Suppressor macrophage treated with lipopolysaccharide for 4 hours (primary cell): ENCODE measurements at regions not wholly inside any gene's neighbourhood (a gene's known extent, or its start where the extent isn't known, plus 50 kb on each side); places are given as distances from the start of the nearest gene placed in this dataset.

Source experiments
- DNase-seq: peaks from one replicate; pipeline ENCODE4 v3.0.0-alpha.2; 2020

DNA sequence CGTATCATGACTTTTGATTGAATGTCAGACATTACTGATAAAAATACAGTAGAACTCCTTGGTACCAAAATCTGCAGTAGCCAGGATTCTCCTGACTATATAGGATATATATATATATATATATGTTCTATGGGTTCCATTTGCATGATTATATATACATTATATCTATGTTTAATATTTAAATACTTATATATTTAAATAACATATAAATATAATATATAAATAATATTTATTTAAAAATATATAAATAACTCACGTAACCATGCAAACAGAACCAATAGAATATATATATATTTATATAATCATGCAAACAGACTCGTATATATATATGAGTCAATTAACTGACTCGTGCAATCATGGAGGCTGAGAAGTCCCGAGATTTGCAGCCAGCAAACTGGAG, 278.8 kb upstream of the PLXNA2 start:
- DNase-seq = no peak

DNA sequence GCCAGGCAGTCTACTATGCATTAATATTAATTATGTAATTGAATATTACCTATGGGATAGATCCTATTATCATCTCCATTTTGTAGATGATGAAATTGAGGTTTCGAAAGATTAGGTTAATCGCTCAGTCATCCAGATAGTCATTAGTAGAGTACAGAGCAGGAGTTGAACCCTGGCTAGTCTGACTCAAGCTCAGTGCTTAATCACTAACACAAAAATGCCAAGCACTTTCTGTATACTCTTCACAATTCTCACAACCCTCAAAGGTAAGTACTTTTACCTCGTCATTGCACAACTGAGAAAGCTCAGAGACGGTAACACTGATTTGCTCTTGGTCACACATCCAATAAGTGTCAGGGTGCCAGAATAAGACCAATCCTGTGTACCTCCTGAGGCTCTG, 280.2 kb upstream of the PLXNA2 start:
- no peak for DNase-seq

DNA sequence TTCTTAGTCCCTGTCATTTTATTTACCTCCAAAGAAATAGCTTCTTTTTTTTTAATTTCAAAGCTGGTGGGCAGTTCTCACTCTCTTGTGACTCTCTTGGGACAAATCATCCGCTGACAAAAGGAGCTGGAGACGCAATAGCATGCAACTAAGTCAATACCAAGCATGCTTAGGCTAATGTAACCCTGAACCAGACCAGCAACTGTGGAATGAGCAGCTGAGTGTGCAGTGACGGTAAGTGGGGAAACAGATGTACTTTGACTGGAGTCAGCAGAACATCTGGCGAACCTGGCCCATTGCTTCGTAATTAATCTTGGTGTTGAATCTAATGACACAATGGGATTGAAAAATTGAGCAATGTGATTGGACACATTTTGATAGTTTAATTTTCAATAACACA, 280.7 kb upstream of the PLXNA2 start:
- no peak for DNase-seq

DNA sequence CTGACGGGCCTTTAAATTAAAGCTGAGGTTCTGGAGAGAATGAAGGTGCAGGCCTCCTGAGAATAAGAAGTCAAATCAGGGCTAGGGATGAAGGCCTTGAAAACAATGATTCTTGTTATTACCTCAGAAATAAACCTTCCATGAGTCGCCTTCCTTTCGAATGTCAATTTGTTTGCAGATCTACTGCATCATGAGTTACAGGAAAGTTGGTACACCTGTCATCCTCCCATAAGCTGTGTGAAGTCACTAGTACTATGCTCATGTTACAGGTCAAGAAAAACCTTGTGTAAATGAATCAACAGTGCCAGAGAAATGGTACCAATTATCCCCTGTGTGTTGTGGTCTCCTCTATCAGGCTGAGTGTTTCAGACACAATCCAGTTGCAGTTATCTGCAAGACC, 281.2 kb upstream of the PLXNA2 start:
- no peak for DNase-seq

DNA sequence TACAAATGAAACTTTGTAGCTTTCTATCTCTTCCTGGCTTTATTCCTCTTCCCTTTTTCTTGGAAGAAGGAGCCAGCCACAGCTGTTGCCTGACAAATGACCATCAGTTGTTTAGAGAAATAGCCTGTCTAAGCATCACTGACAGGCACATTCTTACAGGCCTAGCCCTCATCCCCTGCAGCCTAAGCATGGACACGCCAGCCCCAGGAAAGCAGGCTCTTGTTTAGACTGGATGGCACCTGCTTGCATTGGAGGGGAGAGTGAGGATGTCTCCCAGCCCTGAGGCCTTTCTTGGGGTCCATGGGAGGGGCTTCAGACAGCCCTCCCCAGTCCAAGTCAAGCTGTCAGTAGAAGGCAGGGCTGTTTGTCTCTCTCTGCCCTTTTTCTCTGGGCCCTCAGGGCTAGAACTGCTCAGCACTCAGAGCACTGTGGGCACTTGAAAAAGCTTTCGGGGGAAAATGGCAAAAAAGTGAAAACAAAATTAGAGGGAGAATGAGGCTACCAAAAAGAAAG, 282.5 kb upstream of the PLXNA2 start:
- no peak for DNase-seq

DNA sequence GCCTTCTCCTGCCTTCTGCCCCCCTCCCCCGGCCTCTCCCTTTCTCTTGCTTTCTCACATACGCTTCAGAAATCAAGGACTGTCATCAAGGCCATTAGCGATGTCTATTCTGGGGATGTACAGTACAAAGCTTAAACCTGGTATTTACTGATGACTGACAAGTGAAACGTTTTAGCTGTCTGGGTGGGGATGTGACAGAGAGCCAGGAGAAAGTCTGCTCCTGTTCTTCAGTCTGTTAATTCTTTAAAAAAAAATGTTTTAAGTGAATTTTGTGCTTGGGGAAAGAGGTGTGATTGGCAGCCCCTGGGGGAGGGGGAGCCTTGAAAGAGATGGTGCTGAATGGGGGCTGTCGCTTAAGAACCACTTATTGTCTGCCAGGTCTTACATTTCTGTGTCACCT, 283.0 kb upstream of the PLXNA2 start:
- no peak for DNase-seq

DNA sequence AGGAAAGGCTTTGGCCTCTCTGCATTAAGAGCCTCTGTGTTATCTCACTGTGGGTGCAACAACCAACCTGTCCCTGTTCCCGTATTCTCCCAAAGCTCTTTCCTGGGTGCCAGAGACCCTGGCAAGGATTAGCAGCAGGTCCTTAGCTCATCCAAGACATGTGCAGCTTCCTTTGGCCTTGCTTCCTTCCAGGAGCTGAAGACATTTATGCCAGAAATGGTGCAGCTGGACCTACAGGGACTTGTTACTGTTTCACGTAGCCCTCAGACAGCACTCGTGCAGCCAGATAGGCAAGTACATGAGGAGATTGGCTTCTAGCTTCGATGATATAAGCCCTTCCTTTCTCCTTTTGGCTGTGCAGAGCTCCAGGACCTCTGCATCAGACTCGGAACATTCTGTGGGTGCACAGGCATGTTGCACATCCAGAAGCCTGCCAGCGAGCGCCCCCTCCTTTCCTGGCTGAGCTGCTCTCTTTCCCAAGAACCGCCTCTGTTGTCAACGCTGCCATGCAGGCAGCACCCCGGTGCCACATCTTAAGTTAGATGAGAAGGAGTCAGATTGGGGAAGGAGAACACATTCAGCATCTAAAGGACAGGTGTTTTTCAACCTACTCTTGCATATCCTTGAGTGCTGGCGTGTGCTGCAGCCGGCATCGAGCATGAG, 284.5 kb upstream of the PLXNA2 start:
- DNase-seq = no peak

DNA sequence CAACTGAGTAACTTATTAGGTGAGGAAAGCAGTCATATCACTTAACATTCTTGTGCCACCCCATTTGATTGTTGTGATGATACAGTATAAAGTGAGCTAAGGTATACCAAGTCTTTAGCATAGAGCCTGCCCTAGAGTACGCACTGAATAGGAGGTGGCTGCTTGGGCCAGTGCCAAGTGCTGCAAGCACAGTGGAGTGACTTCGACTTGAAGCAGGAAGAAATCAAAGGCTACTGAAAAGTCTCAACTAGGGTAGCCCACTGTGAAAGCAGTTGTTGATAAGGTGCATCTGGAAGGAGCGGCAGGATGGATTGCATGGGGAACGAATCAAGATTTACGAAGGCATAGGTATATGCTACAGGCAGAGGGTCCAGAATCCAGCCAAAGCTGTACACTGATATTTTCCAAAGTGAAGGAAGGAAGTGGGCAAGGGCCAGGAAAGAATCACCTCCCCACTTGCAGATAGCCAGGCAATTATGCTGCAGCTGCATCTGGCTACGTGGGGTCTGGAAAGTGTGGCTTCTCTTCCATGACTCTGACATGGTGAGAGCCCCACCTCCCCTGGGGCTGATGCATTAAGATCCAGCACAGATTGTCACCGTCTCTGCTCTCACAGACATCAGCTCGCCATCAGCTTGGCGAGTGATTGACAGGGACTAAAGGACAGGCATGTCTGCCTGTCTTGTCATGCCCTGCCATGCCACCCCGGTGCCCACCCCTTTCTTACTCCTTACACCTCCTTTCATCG, 287.0 kb upstream of the PLXNA2 start:
- DNase-seq = no peak

DNA sequence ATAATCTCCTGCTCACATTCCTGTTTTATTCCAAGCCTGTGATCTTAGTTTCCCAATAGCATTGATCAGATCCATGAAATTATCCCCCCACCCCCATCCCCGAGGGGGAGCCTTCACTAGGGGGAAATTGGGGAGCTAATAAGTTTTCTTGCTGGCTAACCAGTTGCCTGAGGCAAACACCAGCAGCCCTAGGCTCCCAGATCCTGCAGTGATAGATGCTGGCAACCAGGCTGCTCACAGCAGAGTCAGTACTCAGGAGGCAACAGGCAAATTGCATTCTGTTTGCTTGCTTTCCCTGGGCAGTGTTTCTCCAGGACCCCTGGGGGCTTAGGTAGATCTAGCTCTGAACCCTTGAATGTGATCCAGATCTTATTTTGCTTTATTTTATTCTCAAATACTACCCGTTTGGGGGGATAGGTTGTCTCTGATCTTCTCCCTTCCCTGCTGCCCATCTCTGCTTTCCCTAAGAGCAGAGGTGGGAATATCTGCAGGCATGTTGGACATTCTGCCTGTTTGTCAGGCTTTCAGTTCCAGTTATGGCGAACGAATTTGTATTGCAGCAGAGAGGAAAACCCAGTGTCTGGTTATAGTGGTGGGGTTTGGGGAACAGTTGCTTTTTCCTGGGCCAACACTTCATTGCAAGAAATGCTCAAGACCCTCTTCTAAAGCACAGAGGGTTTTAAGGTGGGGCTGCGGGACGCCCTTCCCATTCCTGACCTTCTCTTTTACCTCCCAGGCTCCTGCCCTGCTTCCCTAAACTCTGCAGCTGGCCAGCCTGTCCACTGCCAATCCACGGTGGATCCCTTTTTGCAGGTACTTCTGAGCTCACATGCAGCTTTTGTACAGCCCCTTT, 289.8 kb upstream of the PLXNA2 start:
- no peak for DNase-seq

DNA sequence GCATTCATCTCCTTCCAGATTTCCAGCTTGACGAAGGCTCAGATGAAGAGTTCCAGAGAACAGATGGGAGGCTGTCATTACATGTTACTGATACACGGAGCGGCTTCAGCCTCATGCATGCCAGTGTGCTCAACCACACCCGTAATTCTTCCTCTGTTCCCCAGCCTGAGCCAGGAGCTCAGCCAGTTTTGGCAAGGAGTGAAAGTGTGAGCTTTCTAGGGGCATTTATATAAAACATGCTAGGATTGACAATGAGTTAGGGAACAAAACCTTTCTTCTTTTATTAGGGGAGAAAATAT, 290.4 kb upstream of the PLXNA2 start:
- no peak for DNase-seq

DNA sequence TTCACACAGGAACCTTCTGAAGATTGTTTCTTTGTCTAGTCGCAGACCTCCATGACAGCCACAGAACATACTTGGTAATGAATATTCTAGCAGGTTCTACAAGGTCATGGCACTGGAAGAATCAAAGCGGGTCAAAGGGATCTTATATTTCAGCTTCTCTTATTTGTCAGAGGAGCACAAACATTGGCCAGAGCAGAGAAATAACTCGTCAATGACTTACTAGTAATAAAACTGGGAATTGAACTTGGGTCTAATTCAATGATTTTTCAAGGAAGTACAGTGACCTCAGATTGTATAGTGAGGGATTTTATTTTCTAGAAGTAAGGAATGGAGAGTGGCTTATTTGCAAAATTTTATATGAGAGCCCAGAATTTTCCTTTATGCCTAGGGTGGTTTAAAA, 290.8 kb upstream of the PLXNA2 start:
- DNase-seq = no peak

DNA sequence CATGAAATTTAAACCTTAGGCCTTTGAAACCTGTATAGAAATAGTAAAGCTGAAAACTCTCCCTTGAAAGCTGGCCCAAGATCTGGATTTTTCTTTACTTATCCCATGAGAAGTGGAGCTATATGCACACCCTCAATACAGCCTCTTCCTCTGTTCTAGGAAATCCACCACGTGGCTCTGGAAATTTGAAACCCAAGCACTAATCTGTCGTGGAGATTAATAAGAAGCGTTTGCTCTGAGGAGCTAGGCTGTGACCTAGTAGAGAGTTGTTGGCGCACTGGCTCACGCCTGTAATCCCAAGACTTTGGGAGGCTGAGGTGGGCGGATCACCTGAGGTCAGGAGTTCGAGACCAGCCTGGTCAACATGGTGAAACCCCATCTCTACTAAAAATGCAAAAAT, 291.3 kb upstream of the PLXNA2 start:
- no peak for DNase-seq

DNA sequence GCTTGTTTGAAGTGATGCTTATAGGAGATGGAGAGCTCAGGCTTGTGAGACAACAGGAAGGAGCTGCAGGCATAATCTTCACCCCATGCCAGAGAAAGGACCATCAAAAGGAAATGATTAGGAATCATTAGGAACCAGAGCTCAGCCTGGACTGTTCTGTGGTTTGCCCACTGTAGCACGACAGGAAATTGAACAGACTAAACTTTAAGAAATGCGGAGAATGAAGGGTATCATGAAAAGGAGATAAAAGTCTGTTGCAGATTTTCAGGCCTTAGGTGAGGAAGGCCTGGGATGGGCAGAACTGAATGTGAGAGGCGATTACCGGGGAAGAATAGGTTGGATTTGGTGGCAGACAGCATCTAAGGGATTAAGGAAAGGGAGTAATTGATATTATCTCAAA, 292.0 kb upstream of the PLXNA2 start:
- no peak for DNase-seq

DNA sequence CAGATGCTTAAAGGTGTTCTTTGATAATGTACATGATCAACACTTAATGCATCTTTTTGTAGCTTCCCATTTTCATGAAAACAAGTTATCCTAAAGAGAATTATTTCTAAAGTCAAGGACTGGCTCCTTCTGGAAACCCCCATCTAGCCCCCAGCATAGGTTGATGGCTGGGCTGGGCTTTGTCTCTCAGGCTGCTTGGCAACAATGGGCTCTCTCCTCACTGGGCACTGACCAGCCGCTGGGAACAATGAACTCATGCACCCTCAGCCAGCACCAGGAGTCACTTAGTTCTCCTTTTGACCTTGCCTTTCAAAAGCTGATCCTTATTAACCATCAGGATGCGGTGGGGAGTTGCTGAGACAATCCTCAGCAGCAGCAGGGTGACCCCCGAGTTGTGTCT, 293.0 kb upstream of the PLXNA2 start:
- DNase-seq = no peak

DNA sequence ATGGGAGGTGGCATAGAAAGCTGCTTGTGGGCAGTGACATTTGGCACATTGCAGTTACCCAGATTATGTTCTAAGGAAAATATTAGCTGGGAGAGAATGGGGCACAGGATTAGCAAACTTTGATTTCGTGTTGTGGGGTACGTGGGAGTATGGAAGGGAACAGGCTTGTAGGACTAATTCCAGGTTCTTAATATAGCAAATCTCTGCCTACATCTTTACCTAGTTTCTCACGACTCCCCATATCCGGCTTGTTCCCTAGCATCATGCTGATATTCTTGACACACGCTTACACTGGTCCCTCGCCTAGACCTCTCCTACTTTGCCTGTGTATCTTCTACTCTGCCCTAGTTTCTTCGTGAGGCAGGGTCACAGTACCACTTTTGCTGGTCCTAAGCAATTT, 293.9 kb upstream of the PLXNA2 start:
- no peak for DNase-seq

DNA sequence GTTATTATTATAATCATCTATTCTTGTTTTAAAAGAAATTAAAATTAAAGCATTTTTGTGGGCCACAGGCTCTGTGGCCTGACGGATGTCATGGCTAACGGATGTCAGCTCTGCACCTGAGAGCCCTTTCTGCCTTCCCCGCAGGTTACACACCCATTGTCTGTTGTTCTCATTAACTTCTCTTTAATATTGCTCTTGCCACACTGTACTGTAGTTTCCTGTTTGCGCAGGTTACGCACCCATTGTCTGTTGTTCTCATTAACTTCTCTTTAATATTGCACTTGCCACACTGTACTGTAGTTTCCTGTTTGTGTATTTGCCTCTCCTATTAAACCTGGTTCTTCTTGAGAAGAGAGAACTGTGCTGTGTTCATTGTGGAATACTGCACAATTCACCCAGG, 294.4 kb upstream of the PLXNA2 start:
- no peak for DNase-seq

DNA sequence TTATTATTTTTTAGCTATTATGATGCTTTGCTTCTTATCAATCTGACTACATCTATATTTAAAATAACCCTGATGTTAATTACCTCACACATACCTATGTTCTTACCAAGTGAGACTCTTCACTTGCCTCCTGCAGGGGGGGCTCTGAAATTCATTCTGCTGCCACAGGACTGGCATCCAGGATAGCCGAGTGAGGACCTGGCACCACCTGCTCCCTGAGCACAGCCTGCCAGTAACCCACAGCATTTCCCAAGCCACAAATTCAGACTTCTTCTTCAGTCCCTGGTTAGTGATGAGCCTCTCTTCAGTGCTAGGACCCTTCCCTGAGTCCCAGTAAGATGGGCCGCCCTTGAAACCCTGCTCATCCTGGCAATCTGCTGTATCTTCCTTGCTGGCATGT, 296.5 kb upstream of the PLXNA2 start:
- DNase-seq = no peak

DNA sequence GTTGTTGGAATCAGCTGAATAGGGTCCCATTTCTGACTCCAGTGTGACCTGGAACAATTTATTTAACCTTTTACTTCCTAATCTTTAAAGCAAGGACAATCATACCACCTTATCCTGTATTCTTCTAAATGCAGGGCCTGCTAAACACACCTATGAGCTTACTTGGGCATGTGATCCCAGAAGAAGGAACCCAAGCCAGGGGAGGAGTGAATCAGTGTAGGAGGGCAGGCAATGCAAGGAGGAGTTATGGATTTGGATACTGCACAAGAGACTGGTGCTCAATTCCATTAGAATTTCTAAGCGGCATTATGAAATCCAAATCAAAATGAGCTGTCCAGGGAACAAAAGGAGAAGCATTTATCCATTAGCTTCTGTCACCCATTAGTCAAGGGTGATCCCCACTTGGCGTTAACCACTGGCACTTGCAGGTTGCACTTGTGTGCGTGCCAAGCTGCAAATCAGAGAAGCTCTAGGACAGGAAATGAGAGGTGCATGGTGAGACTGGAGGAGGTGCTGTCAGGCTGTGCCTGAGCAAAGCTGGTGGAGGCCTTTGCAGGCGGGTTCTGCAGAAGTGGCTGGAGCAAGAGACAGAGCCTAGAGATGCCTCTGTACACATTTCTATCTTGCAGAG, 297.2 kb upstream of the PLXNA2 start:
- DNase-seq = no peak

DNA sequence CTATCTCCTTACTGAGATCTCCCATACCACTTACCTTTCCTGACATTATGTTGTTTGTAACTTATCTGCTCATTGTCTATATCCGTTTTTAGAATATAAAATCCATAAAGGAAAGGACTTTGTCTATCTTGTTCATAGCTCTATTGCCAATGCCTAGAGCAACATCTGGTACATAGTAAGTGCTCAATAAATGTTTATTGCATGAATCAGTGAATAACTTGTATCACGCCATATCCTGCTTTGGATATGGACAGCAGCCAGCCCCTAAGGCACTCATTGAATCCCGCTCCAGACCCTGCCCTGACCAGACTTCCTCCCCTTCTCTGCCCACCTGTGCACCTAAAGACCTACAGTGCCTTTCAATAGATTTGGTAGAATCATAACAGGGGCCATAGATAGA, 298.1 kb upstream of the PLXNA2 start:
- no peak for DNase-seq

DNA sequence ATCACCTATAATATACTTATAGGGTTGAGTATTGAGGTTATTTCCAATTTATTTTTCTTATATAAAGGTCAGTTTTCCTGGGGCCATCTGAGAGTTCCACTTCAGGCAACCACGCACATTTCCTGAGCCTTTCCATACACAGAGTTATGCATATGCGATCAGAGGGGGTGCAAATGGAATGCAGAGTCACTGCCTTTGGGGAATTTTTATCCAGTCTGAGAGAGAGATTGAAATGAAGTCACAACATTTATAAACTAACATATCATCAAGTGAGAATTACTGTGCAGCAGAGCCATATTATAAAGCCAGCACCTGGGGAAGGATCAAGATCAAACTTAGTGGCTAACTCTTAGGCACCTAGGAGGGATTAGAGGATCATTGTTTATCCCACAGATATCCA, 299.9 kb upstream of the PLXNA2 start:
- DNase-seq = no peak

DNA sequence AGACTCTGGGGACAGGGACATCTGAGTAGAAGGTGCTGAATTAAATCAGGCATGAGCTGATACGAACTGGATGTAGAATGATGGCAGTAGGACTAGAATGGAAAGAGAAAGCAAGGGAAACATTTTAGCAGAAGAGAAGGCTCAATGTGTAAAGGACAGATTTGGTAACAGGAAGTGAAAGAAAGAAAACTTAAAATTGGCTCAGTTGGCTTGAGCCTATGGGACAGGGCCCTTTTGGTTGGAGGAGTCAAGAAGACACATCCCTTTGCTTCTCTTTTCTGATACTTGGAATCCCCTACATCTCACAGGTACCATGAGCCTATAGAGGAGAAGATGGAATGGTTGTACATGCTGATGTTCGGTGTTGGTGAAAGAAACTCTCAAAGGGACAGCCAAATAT, 300.6 kb upstream of the PLXNA2 start:
- no peak for DNase-seq

DNA sequence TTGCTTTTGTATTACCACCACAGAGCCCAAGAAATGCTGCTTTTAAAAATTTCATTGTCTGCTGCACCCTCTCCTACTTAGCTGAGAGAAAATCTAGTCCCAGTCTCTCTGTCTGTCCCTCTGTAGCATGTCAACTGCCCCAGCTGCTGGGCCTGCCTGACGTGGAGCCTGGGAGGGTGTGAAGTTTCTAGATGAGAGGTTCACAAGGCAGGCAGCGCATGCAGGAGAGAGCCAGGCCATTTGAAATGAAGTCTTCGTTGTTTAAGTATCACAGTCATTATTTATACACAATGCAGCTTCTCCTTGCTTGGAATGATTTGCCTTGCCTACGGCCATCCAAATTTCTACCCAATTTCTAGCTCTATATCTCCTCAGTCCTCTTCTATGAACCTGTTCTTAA, 306.8 kb upstream of the PLXNA2 start:
- DNase-seq = no peak

DNA sequence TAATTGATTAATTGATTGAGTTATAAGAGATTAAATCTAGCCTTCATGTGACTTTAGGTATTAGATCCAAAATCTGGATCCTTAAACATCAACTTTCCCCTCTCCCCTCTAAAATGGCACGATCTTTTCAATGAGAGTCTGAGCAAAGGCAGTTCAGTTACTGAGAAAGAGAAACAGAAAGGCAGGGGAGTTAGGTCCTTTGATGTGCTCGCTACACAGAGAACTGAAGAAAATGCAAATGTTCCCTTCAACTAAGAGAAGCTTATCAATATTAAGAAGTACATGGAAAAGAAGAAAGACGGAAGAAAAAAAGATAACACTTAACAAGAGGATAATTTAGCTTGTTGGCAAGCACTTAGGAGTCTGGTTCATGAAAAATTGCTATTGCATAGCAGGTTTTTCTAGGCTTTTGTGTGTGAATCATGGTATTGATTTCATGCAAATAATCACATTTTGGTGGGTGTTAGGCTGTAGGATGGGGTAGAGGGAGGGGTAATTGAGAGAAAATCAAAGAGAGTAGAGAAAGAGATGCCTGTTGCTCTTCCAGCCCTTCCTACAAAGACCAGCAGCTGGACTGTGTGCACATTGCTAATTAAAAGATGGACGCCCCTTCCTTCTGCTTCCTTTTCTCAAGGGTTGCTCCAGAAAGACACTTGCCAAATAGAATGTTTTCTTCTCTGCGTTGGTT, 307.6 kb upstream of the PLXNA2 start:
- no peak for DNase-seq
